ENCODE measurements at regions not wholly inside any gene's neighbourhood (a gene's known extent, or its start where the extent isn't known, plus 50 kb on each side); places are given as distances from the start of the nearest gene placed in this dataset.

DNA sequence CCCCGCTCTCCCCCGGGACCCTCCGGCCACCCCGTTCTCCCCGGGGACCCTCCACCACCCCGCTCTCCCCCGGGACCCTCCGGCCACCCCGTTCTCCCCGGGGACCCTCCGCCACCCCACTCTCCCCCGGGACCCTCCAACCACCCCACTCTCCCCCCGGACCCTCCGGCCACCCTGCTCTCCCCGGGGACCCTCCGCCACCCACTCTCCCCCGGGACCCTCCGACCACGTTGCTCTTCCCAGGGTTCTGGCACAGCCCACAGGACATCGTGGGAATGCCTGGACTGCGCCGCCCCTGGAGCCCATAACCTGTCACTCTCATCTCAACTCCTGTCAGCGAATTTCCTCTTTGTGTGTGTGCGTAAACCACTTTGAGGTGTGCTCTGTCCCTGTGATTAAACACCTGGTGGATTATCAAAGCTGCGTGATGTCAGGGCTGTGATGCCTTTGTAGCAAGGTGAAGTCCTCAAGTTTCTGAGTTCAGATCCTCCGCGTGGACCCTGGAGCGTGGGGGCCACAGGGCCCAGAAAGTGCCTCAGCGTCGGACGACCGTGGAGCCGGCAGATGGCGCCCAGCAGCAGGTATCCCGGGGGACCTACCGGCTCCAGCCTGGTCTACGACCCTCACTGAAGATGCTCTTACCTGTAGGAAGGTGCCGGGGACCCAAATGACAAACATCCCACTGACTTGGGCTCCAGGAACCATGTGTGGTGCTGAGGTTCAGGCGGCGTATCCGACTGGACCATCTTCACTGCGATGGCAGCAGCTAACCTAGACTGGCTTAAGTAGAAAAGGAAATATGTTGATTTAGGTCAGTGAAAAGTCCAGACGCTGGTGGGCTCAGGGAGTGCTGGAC is 63.2 kb upstream of the GALNT9 start:
- H3K36me3 ChIP-seq (ENCODE audit: control insufficient read depth, insufficient read depth, low read length) = no peaks in the 10 kb centered on the region
- TF ChIP-seq, protein P1, sequence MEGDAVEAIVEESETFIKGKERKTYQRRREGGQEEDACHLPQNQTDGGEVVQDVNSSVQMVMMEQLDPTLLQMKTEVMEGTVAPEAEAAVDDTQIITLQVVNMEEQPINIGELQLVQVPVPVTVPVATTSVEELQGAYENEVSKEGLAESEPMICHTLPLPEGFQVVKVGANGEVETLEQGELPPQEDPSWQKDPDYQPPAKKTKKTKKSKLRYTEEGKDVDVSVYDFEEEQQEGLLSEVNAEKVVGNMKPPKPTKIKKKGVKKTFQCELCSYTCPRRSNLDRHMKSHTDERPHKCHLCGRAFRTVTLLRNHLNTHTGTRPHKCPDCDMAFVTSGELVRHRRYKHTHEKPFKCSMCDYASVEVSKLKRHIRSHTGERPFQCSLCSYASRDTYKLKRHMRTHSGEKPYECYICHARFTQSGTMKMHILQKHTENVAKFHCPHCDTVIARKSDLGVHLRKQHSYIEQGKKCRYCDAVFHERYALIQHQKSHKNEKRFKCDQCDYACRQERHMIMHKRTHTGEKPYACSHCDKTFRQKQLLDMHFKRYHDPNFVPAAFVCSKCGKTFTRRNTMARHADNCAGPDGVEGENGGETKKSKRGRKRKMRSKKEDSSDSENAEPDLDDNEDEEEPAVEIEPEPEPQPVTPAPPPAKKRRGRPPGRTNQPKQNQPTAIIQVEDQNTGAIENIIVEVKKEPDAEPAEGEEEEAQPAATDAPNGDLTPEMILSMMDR (IDR thresholded peaks at IDR 0.05; ENCODE audit: insufficient read depth in 1 of 2, low read depth in 1 of 2, low read length in 1 of 2, severe bottlenecking in 1 of 2, unreplicated experiment in 1 of 2) = no peak
- H3K4me3 ChIP-seq (ENCODE audit: low read depth, low read length) = no peak overlapping the region
- ChIA-PET POLR2A (no interaction called here), CTCF (no interaction called here)
- no peaks in the 10 kb centered on the region for H3K9me3 Mint-ChIP-seq (ENCODE audit: unreplicated experiment)
- peaks cover 8% of the 10 kb centered on the region for H3K4me1 ChIP-seq
- no peaks in the 10 kb centered on the region for H3K9me3 ChIP-seq
- peaks cover 12% of the 10 kb centered on the region for H3K27me3 Mint-ChIP-seq (ENCODE audit: insufficient read depth, unreplicated experiment)
- no peak overlapping the region for H3K27ac Mint-ChIP-seq (ENCODE audit: unreplicated experiment)
- H3K27me3 ChIP-seq (replicated peaks; ENCODE audit: control insufficient read depth, insufficient read depth, low read length) = peaks cover 2% of the 10 kb centered on the region
- BruUV-seq (replicated peaks) = no TSS peak
- intact Hi-C loops (cut with micrococcal nuclease; ENCODE audit: unreplicated experiment) = no loop called here
- no peaks in the 10 kb centered on the region for H3K36me3 Mint-ChIP-seq (ENCODE audit: insufficient read depth, unreplicated experiment)
- DNase-seq = no peak
- peaks cover 8% of the 10 kb centered on the region for H3K4me1 Mint-ChIP-seq (ENCODE audit: low read depth, unreplicated experiment)
- H3K4me3 Mint-ChIP-seq (ENCODE audit: unreplicated experiment) = no peak overlapping the region

DNA sequence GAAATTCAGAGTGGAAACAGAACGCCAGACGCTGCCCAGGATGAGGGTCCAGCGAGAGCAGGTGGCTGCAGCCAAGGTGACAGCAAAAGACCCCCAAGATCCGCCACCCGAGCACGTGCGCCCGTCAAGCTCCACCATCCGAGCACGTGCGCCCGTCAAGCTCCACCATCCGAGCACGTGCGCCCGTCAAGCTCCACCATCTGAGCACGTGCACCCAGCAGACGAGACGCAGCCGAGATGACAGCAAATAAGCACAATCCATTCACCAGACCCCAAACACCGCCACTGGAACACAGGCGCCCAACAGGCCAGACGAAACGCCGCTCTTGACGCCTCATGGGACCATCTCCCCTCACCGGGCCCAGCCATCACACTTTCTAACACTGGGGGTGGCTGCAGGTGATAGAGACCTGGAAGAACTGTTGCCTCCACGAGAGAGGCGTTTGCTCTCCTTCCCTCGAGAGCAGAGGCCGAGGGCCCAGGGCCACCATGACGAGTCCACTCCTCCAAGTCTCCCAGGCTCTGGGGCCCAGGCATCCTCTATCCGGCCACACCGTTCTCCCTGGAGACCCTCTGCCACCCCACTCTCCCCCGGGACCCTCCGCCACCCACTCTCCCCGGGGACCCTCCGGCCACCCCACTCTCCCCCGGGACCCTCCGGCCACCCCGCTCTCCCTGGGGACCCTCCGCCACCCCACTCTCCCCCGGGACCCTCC is 62.1 kb upstream of the GALNT9 start:
- Mint-ChIP-seq H3K4me3 (ENCODE audit: unreplicated experiment) (no peak overlapping the region), H3K27ac (ENCODE audit: unreplicated experiment) (no peak overlapping the region), H3K36me3 (ENCODE audit: insufficient read depth, unreplicated experiment) (no peaks in the 10 kb centered on the region), H3K9me3 (ENCODE audit: unreplicated experiment) (no peaks in the 10 kb centered on the region), H3K4me1 (ENCODE audit: low read depth, unreplicated experiment) (no peaks in the 10 kb centered on the region), H3K27me3 (ENCODE audit: insufficient read depth, unreplicated experiment) (peaks cover 12% of the 10 kb centered on the region)
- no peaks in the 10 kb centered on the region for H3K9me3 ChIP-seq
- no peaks in the 10 kb centered on the region for H3K36me3 ChIP-seq (ENCODE audit: control insufficient read depth, insufficient read depth, low read length)
- ChIA-PET CTCF (no interaction called here), POLR2A (no interaction called here)
- H3K4me3 ChIP-seq (ENCODE audit: low read depth, low read length) = no peak overlapping the region
- TF ChIP-seq, protein P1 (IDR thresholded peaks at IDR 0.05; ENCODE audit: insufficient read depth in 1 of 2, low read depth in 1 of 2, low read length in 1 of 2, severe bottlenecking in 1 of 2, unreplicated experiment in 1 of 2) = no peak
- BruUV-seq (replicated peaks) = no TSS peak
- H3K4me1 ChIP-seq = peaks cover 5% of the 10 kb centered on the region
- DNase-seq = peak in 1 of 2 experiments; percentile 22
- peaks cover 2% of the 10 kb centered on the region for H3K27me3 ChIP-seq (replicated peaks; ENCODE audit: control insufficient read depth, insufficient read depth, low read length)
- intact Hi-C loops (cut with micrococcal nuclease; ENCODE audit: unreplicated experiment) = no loop called here

DNA sequence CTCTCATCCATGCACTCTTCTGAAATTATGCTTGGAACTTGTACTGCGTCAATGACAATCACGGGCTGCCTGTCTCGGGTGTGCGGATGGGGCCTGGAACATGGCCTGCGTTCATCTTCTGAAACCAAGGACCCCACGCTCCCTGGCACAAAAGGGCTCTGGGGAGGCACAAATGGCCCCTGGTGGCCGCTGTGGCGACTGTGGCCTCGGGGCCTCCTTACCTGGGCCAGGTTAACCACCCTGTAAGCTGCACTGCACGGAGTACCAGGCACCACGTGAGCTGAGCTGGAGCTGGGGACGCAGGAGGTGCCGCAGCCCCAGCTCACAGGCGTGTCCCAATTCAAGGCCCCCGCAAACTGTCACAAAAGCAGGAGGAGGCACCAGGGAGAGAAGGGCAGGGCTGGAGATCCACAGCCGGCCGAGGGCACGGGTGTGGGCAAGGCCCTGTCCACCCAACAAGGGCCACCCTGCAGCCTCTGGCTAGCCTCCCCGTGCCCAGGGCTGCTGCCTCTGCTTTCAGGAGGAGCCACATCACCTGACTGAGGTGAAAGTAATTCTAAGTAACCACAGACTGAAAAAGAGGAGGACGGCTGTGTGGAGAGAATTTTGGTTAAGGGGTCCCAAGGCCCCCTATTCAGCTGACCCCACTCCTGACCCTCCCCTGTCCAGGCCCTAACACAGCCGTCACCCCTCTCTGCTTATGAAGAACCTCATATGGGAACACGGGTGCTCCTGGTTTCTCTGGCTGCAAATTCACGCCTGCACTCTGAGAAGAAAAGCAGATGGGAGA is 61.1 kb upstream of the GALNT9 start:
- no TSS peak for BruUV-seq (replicated peaks)
- H3K27ac Mint-ChIP-seq (ENCODE audit: unreplicated experiment) = no peak overlapping the region
- Histone ChIP-seq H3K4me3 (ENCODE audit: low read depth, low read length) (no peak overlapping the region), H3K27me3 (replicated peaks; ENCODE audit: control insufficient read depth, insufficient read depth, low read length) (peaks cover 2% of the 10 kb centered on the region), H3K36me3 (ENCODE audit: control insufficient read depth, insufficient read depth, low read length) (no peaks in the 10 kb centered on the region), H3K9me3 (no peaks in the 10 kb centered on the region), H3K4me1 (no peaks in the 10 kb centered on the region)
- ChIA-PET CTCF (interaction anchor here (0.7 kb wide), 1 partner anchor 23 kb away, joined by 3 read pairs; no protein-coding TSS in a partner anchor), POLR2A (no interaction called here)
- H3K36me3 Mint-ChIP-seq (ENCODE audit: insufficient read depth, unreplicated experiment) = no peaks in the 10 kb centered on the region
- intact Hi-C loops (cut with micrococcal nuclease; ENCODE audit: unreplicated experiment) = no loop called here
- peaks cover 12% of the 10 kb centered on the region for H3K27me3 Mint-ChIP-seq (ENCODE audit: insufficient read depth, unreplicated experiment)
- TF ChIP-seq, protein P1 (IDR thresholded peaks at IDR 0.05; ENCODE audit: insufficient read depth in 1 of 2, low read depth in 1 of 2, low read length in 1 of 2, severe bottlenecking in 1 of 2, unreplicated experiment in 1 of 2) = no peak
- DNase-seq = peak in 1 of 2 experiments; percentile 24
- H3K4me1 Mint-ChIP-seq (ENCODE audit: low read depth, unreplicated experiment) = no peaks in the 10 kb centered on the region
- H3K4me3 Mint-ChIP-seq (ENCODE audit: unreplicated experiment) = no peak overlapping the region
- H3K9me3 Mint-ChIP-seq (ENCODE audit: unreplicated experiment) = no peaks in the 10 kb centered on the region

Measured in Caco-2 (cell line).